DMS 273 treated with DMSO at 0.1 percent for 48 hours (cell line): ENCODE measurements at regions not wholly inside any gene's neighbourhood (a gene's known extent, or its start where the extent isn't known, plus 50 kb on each side); places are given as distances from the start of the nearest gene placed in this dataset.

Experiments used
- DNase-seq: peaks from one replicate; lab custom pipeline; 2025; lab: John Stamatoyannopoulos, UW

GRCh38 chr11:70848243-70848750 is 404.1 kb downstream of the SHANK2 start:
- DNase-seq: no peak

- no peak for DNase-seq
These were observed 403.3 kb downstream of the SHANK2 start for GRCh38 chr11:70849031-70849430.

- no peak for DNase-seq
These were observed 401.1 kb downstream of the SHANK2 start for GRCh38 chr11:70851308-70851707.

DNA sequence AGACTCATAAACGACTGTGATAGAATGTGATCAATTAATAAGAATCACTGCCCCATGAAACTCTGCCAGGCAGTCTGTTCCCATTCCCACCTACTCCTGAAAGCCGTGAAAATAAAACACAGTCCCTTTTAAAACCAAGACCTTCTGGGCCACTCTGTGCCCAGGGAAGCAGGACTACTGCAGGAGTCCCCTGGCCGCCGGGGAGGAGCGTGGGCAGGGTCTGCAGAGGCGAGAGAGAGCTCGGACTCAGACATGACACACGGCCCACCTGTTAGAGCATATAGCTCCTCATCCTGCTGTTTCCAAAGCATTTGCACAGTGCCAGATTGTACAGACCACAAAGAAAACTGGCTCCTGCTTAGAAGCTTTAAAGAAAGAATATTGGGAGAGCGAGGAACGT is 400.5 kb downstream of the SHANK2 start:
- no peak for DNase-seq

- DNase-seq: no peak
These were observed 399.2 kb downstream of the SHANK2 start for GRCh38 chr11:70853068-70853769.

DNA sequence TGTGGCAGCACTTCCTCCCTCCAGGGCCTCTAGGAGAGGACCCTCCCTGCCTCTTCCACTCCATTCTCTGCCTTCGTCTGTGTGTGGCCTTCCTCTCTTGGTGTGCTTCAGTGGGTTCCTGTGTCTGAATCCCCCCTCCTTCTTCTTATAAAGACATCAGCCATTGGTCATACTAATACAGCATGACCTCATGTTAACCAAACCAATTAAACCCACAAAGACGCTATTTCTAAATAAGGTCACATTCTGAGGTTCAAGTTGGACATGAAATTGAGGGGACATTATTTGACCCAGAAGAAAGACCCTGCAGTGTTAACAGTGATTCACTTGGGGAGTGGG is 398.6 kb downstream of the SHANK2 start:
- DNase-seq: no peak

GRCh38 chr11:70854201-70854600 is 398.2 kb downstream of the SHANK2 start:
- no peak for DNase-seq

- no peak for DNase-seq
These were observed 397.3 kb downstream of the SHANK2 start for GRCh38 chr11:70854901-70855556.

DNA sequence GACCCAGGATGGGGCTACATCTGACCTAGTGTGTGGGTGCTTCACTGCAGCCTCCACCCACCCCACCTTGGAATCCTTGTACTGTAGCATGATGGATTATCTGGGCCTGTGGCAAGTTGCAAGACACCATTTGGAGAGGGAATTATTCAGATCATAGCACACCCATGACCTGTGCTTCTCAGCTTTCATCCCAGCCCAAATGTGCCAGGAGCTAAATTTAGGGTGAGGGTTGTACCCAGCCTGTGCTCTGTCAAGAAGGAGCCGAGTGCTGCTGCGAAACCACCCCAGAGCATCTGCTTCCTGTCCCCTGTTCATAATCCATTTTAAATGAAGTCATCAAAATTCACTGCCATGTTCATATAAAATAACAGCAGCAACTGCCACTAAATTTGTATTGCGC is 394.5 kb downstream of the SHANK2 start:
- no peak for DNase-seq

DNA sequence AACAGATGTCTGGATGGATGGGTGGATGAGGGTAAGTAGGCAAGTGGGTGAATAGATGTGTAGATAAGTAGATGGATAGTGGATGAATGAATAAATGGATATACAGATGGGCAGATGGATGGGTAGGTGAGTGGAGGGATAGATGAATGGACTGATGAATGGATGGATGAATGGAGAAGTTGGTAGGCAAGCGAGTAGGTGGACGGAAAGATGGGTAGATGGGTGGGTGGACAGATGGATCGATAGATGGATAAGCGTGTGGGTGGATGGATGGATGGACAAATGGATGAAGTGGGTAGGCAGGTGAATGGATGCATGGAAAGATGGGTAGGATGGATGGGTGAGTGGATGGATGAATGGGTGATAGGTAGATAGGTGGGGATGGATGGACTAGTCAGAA is 393.2 kb downstream of the SHANK2 start:
- no peak for DNase-seq

DNA sequence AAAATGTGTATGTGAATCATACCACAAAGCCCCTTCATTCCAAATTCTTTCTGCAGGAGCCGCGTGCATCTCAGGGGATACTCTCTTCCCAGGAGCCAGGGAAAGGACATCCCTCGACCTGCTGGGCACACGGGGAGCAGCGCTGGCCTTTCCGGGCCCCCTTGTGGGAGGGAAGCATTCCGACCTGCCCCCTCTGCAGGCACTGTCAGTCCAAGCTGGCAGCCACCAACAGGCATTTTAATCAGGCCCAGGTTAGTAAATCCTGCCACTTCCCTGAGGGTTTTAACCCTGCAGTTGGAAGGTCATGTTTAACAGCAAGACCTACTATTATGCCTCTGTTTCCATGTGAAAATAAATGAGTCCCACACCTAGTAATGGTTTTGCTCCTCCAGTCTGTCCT is 391.5 kb downstream of the SHANK2 start:
- DNase-seq: no peak

- no peak for DNase-seq
These were observed 390.8 kb downstream of the SHANK2 start for GRCh38 chr11:70861559-70861958.

GRCh38 chr11:70862093-70862492 is 390.3 kb downstream of the SHANK2 start:
- DNase-seq: no peak

DNA sequence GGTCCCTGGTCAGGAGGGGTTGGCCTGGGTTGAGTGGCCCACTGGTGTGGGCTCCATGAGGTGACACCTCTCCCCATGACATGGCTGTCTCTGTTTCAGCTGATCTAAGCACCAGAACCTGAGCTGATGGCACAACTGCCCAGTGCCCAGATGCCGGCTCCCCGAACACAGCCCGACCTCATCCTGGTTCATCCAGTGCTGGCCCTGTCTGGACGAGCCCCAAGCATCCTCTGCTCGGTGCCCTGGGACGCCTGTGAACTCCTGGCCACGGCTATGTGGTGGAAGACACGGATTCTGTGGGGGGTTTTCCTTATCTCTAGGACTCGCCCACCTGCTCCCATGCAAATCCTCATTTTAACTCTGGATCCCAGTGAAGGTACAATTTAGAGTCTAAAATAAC is 389.2 kb downstream of the SHANK2 start:
- no peak for DNase-seq

DNA sequence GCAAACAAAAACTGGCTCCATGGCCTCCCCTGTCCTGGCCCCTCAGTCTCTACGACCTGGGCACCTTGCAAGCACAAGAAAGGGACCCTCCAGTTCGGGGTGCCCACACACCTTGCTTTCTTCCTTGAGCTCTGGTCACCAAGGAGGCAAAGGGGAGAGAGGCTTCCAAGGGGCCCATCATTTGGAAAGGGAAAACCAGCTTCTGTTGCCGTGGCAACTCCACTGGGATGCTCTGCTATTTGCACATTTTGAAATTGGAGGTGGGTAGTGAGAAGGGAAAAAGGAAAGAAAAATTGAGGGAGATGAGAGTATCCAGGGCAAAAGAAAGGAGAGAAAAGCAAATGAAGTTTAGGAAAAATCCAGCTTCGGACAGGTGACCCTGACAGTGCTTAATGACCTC is 388.4 kb downstream of the SHANK2 start:
- no peak for DNase-seq

GRCh38 chr11:70865356-70865755 is 387.0 kb downstream of the SHANK2 start:
- no peak for DNase-seq

- DNase-seq: no peak
These were observed 385.5 kb downstream of the SHANK2 start for GRCh38 chr11:70866834-70867233.

DNA sequence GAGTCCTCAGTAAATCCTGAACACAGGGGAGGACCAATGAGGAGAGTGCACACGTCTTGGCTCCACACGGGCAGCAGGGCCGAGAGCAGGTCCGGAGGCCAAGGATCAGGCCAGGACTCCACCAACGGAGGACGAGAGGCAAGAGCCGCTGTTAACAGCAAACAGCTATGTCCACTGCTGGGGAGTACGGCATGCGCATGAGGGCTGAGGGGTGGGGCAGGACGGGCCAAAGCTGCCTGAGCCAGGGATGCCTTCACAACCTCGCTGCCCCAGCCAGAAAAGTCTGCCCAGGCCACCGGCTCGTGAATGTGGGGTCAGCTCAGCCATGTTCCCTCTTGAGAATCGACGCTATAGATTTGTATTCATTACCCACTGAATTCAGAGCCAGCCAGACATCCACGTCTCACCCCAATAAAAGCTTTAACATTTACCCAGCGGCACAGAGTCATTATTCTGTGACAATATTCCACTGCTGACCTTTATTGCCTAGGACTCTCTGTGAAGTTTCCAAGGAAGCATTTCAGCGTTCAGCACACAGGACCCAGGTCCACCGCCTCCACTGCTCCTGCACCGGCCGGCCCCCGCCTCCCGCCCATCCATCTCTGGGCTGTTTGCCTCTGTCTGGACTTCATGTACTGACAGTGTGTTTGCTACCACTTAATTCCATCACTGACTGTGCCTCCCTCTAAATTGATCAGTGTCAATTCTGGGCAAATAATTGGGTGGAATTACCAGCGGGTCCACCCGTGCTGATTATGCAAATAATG is 384.9 kb downstream of the SHANK2 start:
- DNase-seq: no peak

- DNase-seq: no peak
These were observed 384.0 kb downstream of the SHANK2 start for GRCh38 chr11:70868341-70868885.

DNA sequence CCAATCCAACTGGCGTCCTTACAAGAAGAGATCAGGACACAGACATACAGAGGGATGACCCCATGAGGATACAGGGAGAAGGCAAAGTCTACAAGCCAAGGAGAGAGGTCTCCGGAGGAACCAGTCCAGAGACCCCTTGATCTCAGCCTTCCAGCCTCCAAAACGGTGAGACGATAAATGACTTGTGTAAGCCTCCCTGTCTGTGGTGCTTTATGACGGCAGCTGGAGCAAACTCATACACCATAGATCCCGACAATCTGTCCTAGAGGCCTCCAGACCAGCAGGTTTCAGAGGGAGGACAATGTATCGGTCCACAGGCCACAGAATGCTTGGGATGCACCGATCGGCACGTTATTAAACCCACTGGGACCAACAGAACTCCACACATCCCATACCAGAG is 383.3 kb downstream of the SHANK2 start:
- no peak for DNase-seq

DNA sequence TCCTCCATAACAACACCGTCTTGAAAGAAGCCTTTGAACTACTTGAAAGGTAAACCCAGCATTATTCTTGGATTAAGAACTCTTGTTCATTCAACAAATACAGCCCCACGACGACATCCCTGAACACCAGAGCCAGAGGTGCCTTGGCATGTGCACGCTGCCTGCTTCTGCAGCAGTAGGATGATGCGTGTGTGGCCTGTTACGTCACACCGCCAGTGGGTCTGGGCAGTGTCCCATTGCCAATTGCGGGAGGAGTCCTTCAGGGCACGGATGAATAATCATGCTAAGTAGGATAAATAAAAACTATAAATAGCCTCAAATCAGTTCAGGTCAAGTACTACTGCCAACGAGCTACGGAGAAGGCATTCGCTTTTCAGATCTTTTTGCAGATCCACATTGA is 380.5 kb downstream of the SHANK2 start:
- no peak for DNase-seq

- no peak for DNase-seq
These were observed 380.1 kb downstream of the SHANK2 start for GRCh38 chr11:70872299-70872698.
